ENCODE measurements at regions not wholly inside any gene's neighbourhood (a gene's known extent, or its start where the extent isn't known, plus 50 kb on each side); places are given as distances from the start of the nearest gene placed in this dataset.

GRCh38 chr22:48779211-48779643, 1048.4 kb downstream of the BRD1 start:
- WGBS (ENCODE audit: low lambda C conversion rate), result 74% methylated on average over 15 of the region's 24 CpGs
- Histone ChIP-seq H3K79me2 (ENCODE audit: insufficient read depth, low read length) (no peaks in the 10 kb centered on the region), H4K20me1 (ENCODE audit: insufficient read depth, low read length) (no peaks in the 10 kb centered on the region), H3K4me1 (ENCODE audit: insufficient read depth, low read length) (peaks cover 17% of the 10 kb centered on the region), H3K27me3 (ENCODE audit: control insufficient read depth in 1 of 2, insufficient read depth in 2 of 2, low read length in 2 of 2) (no peaks in the 10 kb centered on the region), H3K9me3 (ENCODE audit: low read length) (peaks cover 18% of the 10 kb centered on the region), H3K36me3 (replicated peaks in 1 of 2; ENCODE audit: control insufficient read depth in 1 of 2, insufficient read depth in 2 of 2, low read length in 2 of 2) (no peaks in the 10 kb centered on the region), H3K4me2 (ENCODE audit: low read depth, low read length) (no peak overlapping the region), H3K27ac (ENCODE audit: extremely low read length, insufficient read depth, low read length) (no peak overlapping the region), H3K4me3 (replicated peaks in 1 of 3; ENCODE audit: insufficient read depth in 1 of 3, low read depth in 2 of 3, low read length in 3 of 3) (no peak overlapping the region), H2AFZ (ENCODE audit: low read length) (no peak overlapping the region), H3K9ac (ENCODE audit: insufficient read depth, low read depth, low read length) (no peak overlapping the region)
- intact Hi-C loops (cut with micrococcal nuclease; ENCODE audit: unreplicated experiment), result no loop called here
- TF ChIP-seq PLRG1 (conservative IDR thresholded peaks at IDR 0.05), result no peak
- TF ChIP-seq ZNF121 (CRISPR knock-in tag; IDR thresholded peaks at IDR 0.05), result no peak
- no peak for TF ChIP-seq ZNF17 (CRISPR knock-in tag; IDR thresholded peaks at IDR 0.05)
- TF ChIP-seq THAP11 (CRISPR knock-in tag; IDR thresholded peaks at IDR 0.05), result no peak
- TF ChIP-seq ZNF792 (CRISPR knock-in tag; IDR thresholded peaks at IDR 0.05), result no peak
- no peak for TF ChIP-seq HNF1B (CRISPR knock-in tag; IDR thresholded peaks at IDR 0.05)
- no peak for TF ChIP-seq ZBTB3 (CRISPR knock-in tag; IDR thresholded peaks at IDR 0.05; ENCODE audit: borderline replicate concordance, low read depth)
- TF ChIP-seq CCAR2 (optimal IDR thresholded peaks at IDR 0.05; ENCODE audit: low read depth, low read length), result no peak
- TF ChIP-seq PHF21A (CRISPR knock-in tag; IDR thresholded peaks at IDR 0.05), result no peak
- TF ChIP-seq ZNF790 (CRISPR knock-in tag; IDR thresholded peaks at IDR 0.05; ENCODE audit: borderline replicate concordance), result no peak
- FAIRE-seq (no peak), DNase-seq (ENCODE audit: low spot score) (no peak), ATAC-seq (no peak)
- no TSS peak for BruUV-seq (replicated peaks)
- ChIA-PET POLR2A (no interaction called here), CTCF (ENCODE audit: low intra/inter-chr PET ratio, low total read pairs) (no interaction called here)
- in situ Hi-C loops (cut with HindIII; ENCODE audit: extremely low pct_ligation_motif_present, low pct_unique_long_range_greater_than_20kb), result no loop called here

All from HepG2 (cell line).